ENCODE measurements at regions not wholly inside any gene's neighbourhood (a gene's known extent, or its start where the extent isn't known, plus 50 kb on each side); places are given as distances from the start of the nearest gene placed in this dataset.
"Not testable (repeated sequence)": the region's sequence is repeated elsewhere in the genome, so short reads cannot be mapped to it uniquely, and the experiment has no call there.

- no peaks in the 10 kb centered on the region for H3K36me3 ChIP-seq (ENCODE audit: insufficient read depth, low read length)
- ChIA-PET CTCF (ENCODE audit: partially characterized antibody) (no interaction called here), POLR2A (ENCODE audit: partially characterized antibody) (no interaction called here)
- intact Hi-C loops (cut with micrococcal nuclease): no loop called here
- Mint-ChIP-seq H3K9me3 (peaks cover 0 to 3% (median 0%) of the 10 kb centered on the region in 8 donors), H3K4me1 (no peaks in the 10 kb centered on the region), H3K27me3 (no peaks in the 10 kb centered on the region), H3K36me3 (no peaks in the 10 kb centered on the region), H3K4me3 (no peak overlapping the region), H3K27ac (no peak overlapping the region)
- H3K27ac ChIP-seq (ENCODE audit: low read depth, low read length): no peak overlapping the region
- H3K9me3 ChIP-seq (ENCODE audit: control insufficient read depth in 1 of 2, low read length in 2 of 2): no peaks in the 10 kb centered on the region
- no peak for DNase-seq
- no peaks in the 10 kb centered on the region for H3K27me3 ChIP-seq (ENCODE audit: insufficient read depth, low read length)
- H3K4me1 ChIP-seq (ENCODE audit: insufficient read depth, low read length): no peaks in the 10 kb centered on the region
- H3K4me3 ChIP-seq (ENCODE audit: low read length in 2 of 2): no peak overlapping the region
Measured at GRCh38 chr6:8857160-8857559, 421.8 kb upstream of the SLC35B3 start.

GRCh38 chr6:8855411-8855810 lies 420.1 kb upstream of the SLC35B3 start:
- ChIA-PET CTCF (ENCODE audit: partially characterized antibody) (no interaction called here), POLR2A (ENCODE audit: partially characterized antibody) (no interaction called here)
- no peaks in the 10 kb centered on the region for H3K4me1 ChIP-seq (ENCODE audit: insufficient read depth, low read length)
- H3K36me3 Mint-ChIP-seq: no peaks in the 10 kb centered on the region
- no peaks in the 10 kb centered on the region for H3K27me3 ChIP-seq (ENCODE audit: insufficient read depth, low read length)
- no peak overlapping the region for H3K4me3 ChIP-seq (ENCODE audit: low read length in 2 of 2)
- H3K27ac ChIP-seq (ENCODE audit: low read depth, low read length): no peak overlapping the region
- no peaks in the 10 kb centered on the region for H3K9me3 ChIP-seq (ENCODE audit: control insufficient read depth in 1 of 2, low read length in 2 of 2)
- DNase-seq: no peak
- peaks cover 0 to 5% (median 3%) of the 10 kb centered on the region in 8 donors for H3K9me3 Mint-ChIP-seq
- no peaks in the 10 kb centered on the region for H3K36me3 ChIP-seq (ENCODE audit: insufficient read depth, low read length)
- H3K4me1 Mint-ChIP-seq: no peaks in the 10 kb centered on the region
- no peak overlapping the region for H3K4me3 Mint-ChIP-seq
- no peaks in the 10 kb centered on the region for H3K27me3 Mint-ChIP-seq
- H3K27ac Mint-ChIP-seq: no peak overlapping the region
- intact Hi-C loops (cut with micrococcal nuclease): no loop called here

- H3K4me3 Mint-ChIP-seq: no peak overlapping the region
- H3K9me3 Mint-ChIP-seq: peaks cover 0 to 7% (median 4%) of the 10 kb centered on the region in 8 donors
- DNase-seq: no peak
Measured at GRCh38 chr6:8852332-8852731, 417.0 kb upstream of the SLC35B3 start.

GRCh38 chr6:8846680-8847079 lies 411.3 kb upstream of the SLC35B3 start:
- H3K36me3 Mint-ChIP-seq; H3K27ac Mint-ChIP-seq; H3K4me3 ChIP-seq (ENCODE audit: low read length in 2 of 2); H3K4me1 Mint-ChIP-seq; H3K27ac ChIP-seq (ENCODE audit: low read depth, low read length); CTCF ChIA-PET (ENCODE audit: partially characterized antibody); POLR2A ChIA-PET (ENCODE audit: partially characterized antibody); DNase-seq; H3K27me3 ChIP-seq (ENCODE audit: insufficient read depth, low read length); intact Hi-C loops (cut with micrococcal nuclease); H3K9me3 ChIP-seq (ENCODE audit: control insufficient read depth in 1 of 2, low read length in 2 of 2); H3K36me3 ChIP-seq (ENCODE audit: insufficient read depth, low read length); H3K27me3 Mint-ChIP-seq; H3K4me1 ChIP-seq (ENCODE audit: insufficient read depth, low read length); H3K4me3 Mint-ChIP-seq: not testable (repeated sequence)
- H3K9me3 Mint-ChIP-seq: peaks cover 0 to 11% (median 4%) of the 10 kb centered on the region in 8 donors

More at GRCh38 chr6:8852332-8852731, 417.0 kb upstream of the SLC35B3 start:
- Mint-ChIP-seq H3K27ac (no peak overlapping the region), H3K36me3 (no peaks in the 10 kb centered on the region), H3K27me3 (no peaks in the 10 kb centered on the region), H3K4me1 (no peaks in the 10 kb centered on the region)
- intact Hi-C loops (cut with micrococcal nuclease): no loop called here
- ChIA-PET CTCF (ENCODE audit: partially characterized antibody) (no interaction called here), POLR2A (ENCODE audit: partially characterized antibody) (no interaction called here)
- Histone ChIP-seq H3K27me3 (ENCODE audit: insufficient read depth, low read length) (no peaks in the 10 kb centered on the region), H3K27ac (ENCODE audit: low read depth, low read length) (no peak overlapping the region), H3K9me3 (ENCODE audit: control insufficient read depth in 1 of 2, low read length in 2 of 2) (no peaks in the 10 kb centered on the region), H3K36me3 (ENCODE audit: insufficient read depth, low read length) (no peaks in the 10 kb centered on the region), H3K4me1 (ENCODE audit: insufficient read depth, low read length) (no peaks in the 10 kb centered on the region), H3K4me3 (ENCODE audit: low read length in 2 of 2) (no peak overlapping the region)

GRCh38 chr6:8845690-8846089 lies 410.3 kb upstream of the SLC35B3 start:
- H3K36me3 Mint-ChIP-seq: no peaks in the 10 kb centered on the region
- intact Hi-C loops (cut with micrococcal nuclease): no loop called here
- no peak overlapping the region for H3K27ac ChIP-seq (ENCODE audit: low read depth, low read length)
- DNase-seq: no peak
- ChIA-PET CTCF (ENCODE audit: partially characterized antibody) (no interaction called here), POLR2A (ENCODE audit: partially characterized antibody) (no interaction called here)
- no peaks in the 10 kb centered on the region for H3K9me3 ChIP-seq (ENCODE audit: control insufficient read depth in 1 of 2, low read length in 2 of 2)
- no peak overlapping the region for H3K27ac Mint-ChIP-seq
- H3K27me3 ChIP-seq (ENCODE audit: insufficient read depth, low read length): no peaks in the 10 kb centered on the region
- H3K9me3 Mint-ChIP-seq: peaks cover 0 to 9% (median under 1%) of the 10 kb centered on the region in 8 donors
- no peak overlapping the region for H3K4me3 ChIP-seq (ENCODE audit: low read length in 2 of 2)
- no peaks in the 10 kb centered on the region for H3K4me1 ChIP-seq (ENCODE audit: insufficient read depth, low read length)
- no peaks in the 10 kb centered on the region for H3K4me1 Mint-ChIP-seq
- H3K36me3 ChIP-seq (ENCODE audit: insufficient read depth, low read length): no peaks in the 10 kb centered on the region
- no peaks in the 10 kb centered on the region for H3K27me3 Mint-ChIP-seq
- H3K4me3 Mint-ChIP-seq: no peak overlapping the region

GRCh38 chr6:8844968-8845367 lies 409.6 kb upstream of the SLC35B3 start:
- Mint-ChIP-seq H3K4me1 (no peaks in the 10 kb centered on the region), H3K9me3 (peaks cover 0 to 8% (median under 1%) of the 10 kb centered on the region in 8 donors), H3K27me3 (no peaks in the 10 kb centered on the region), H3K36me3 (no peaks in the 10 kb centered on the region), H3K4me3 (no peak overlapping the region), H3K27ac (no peak overlapping the region)
- Histone ChIP-seq H3K36me3 (ENCODE audit: insufficient read depth, low read length) (no peaks in the 10 kb centered on the region), H3K4me3 (ENCODE audit: low read length in 2 of 2) (no peak overlapping the region), H3K9me3 (ENCODE audit: control insufficient read depth in 1 of 2, low read length in 2 of 2) (no peaks in the 10 kb centered on the region), H3K4me1 (ENCODE audit: insufficient read depth, low read length) (no peaks in the 10 kb centered on the region), H3K27ac (ENCODE audit: low read depth, low read length) (no peak overlapping the region), H3K27me3 (ENCODE audit: insufficient read depth, low read length) (no peaks in the 10 kb centered on the region)
- ChIA-PET POLR2A (ENCODE audit: partially characterized antibody) (no interaction called here), CTCF (ENCODE audit: partially characterized antibody) (no interaction called here)
- intact Hi-C loops (cut with micrococcal nuclease): no loop called here
- no peak for DNase-seq

GRCh38 chr6:8839626-8840025 lies 404.3 kb upstream of the SLC35B3 start:
- no peaks in the 10 kb centered on the region for H3K36me3 ChIP-seq (ENCODE audit: insufficient read depth, low read length)
- H3K4me1 Mint-ChIP-seq: no peaks in the 10 kb centered on the region
- H3K36me3 Mint-ChIP-seq: no peaks in the 10 kb centered on the region
- DNase-seq: no peak
- H3K9me3 ChIP-seq (ENCODE audit: control insufficient read depth in 1 of 2, low read length in 2 of 2): no peaks in the 10 kb centered on the region
- H3K4me3 ChIP-seq (ENCODE audit: low read length in 2 of 2): no peak overlapping the region
- peaks cover 0 to 3% (median 0%) of the 10 kb centered on the region in 8 donors for H3K9me3 Mint-ChIP-seq
- no peak overlapping the region for H3K27ac Mint-ChIP-seq
- H3K27me3 Mint-ChIP-seq: no peaks in the 10 kb centered on the region
- intact Hi-C loops (cut with micrococcal nuclease): no loop called here
- H3K27ac ChIP-seq (ENCODE audit: low read depth, low read length): no peak overlapping the region
- no peaks in the 10 kb centered on the region for H3K4me1 ChIP-seq (ENCODE audit: insufficient read depth, low read length)
- ChIA-PET POLR2A (ENCODE audit: partially characterized antibody) (no interaction called here), CTCF (ENCODE audit: partially characterized antibody) (no interaction called here)
- no peaks in the 10 kb centered on the region for H3K27me3 ChIP-seq (ENCODE audit: insufficient read depth, low read length)
- H3K4me3 Mint-ChIP-seq: no peak overlapping the region

- Mint-ChIP-seq H3K9me3 (peaks cover 0 to 3% (median 0%) of the 10 kb centered on the region in 8 donors), H3K27ac (no peak overlapping the region), H3K27me3 (no peaks in the 10 kb centered on the region), H3K36me3 (no peaks in the 10 kb centered on the region), H3K4me1 (no peaks in the 10 kb centered on the region), H3K4me3 (no peak overlapping the region)
- POLR2A ChIA-PET (ENCODE audit: partially characterized antibody): no interaction called here
- no peaks in the 10 kb centered on the region for H3K36me3 ChIP-seq (ENCODE audit: insufficient read depth, low read length)
- intact Hi-C loops (cut with micrococcal nuclease): no loop called here
- H3K27me3 ChIP-seq (ENCODE audit: insufficient read depth, low read length): no peaks in the 10 kb centered on the region
- no peak overlapping the region for H3K4me3 ChIP-seq (ENCODE audit: low read length in 2 of 2)
- no peak for DNase-seq
- CTCF ChIA-PET (ENCODE audit: partially characterized antibody): interaction anchor here (0.5 kb wide), 1 partner anchor 130 kb away, joined by 3 read pairs; no protein-coding TSS in a partner anchor
- H3K9me3 ChIP-seq (ENCODE audit: control insufficient read depth in 1 of 2, low read length in 2 of 2): no peaks in the 10 kb centered on the region
- H3K4me1 ChIP-seq (ENCODE audit: insufficient read depth, low read length): no peaks in the 10 kb centered on the region
- no peak overlapping the region for H3K27ac ChIP-seq (ENCODE audit: low read depth, low read length)
Measured at GRCh38 chr6:8837343-8837742, 402.0 kb upstream of the SLC35B3 start.
